PC-9 (cell line): ENCODE measurements at regions not wholly inside any gene's neighbourhood (a gene's known extent, or its start where the extent isn't known, plus 50 kb on each side); places are given as distances from the start of the nearest gene placed in this dataset.

Experiments
- EZH2 ChIP-seq: fragments of 200-600 bp; sonication (generic); IDR thresholded peaks from 2 replicates; pipeline ENCODE4 v1.8.0; 2017; ENCODE audit warnings: antibody characterized with exemption, low read depth
- TF ChIP-seq, protein P1 (sequence below): fragments of 200-600 bp; sonication (generic); conservative IDR thresholded peaks from 2 replicates; pipeline ENCODE4 v1.6.1; 2017; ENCODE audit warnings: mixed run types, antibody characterized with exemption, mild to moderate bottlenecking, moderate library complexity

DNA sequence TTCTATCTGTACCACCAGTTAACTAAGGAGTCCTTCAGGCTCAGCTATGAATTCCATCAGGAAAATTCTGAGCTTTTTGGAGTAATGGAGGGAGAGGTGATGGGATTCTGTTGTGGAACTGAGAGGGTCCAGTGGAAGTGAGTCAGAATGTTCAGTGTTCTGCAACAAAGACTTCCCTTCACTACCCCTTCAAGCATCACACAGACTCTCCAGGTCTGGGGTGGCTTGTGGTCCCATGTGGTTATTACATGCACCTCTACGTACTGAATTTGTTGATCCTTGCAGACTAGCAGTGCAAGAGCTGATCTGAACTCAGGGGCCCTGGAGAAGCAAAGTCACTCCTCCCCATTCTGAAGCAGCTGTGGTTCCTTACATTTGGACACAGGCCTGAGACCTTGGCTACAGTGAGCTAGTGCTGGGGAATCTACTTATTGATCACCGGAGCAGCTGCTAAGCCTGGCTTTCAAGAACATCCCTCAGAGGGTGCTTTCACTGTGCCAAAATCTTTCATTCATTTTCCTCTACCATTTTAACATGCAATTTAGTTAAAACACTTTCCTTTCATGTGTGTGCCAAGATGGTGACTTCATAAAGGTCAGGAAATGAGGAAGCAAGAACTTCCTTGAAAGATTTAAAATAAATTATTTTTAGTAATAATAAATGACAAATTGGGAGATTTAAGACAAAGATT lies 75.0 kb upstream of the TNC start:
- TF ChIP-seq, protein P1, sequence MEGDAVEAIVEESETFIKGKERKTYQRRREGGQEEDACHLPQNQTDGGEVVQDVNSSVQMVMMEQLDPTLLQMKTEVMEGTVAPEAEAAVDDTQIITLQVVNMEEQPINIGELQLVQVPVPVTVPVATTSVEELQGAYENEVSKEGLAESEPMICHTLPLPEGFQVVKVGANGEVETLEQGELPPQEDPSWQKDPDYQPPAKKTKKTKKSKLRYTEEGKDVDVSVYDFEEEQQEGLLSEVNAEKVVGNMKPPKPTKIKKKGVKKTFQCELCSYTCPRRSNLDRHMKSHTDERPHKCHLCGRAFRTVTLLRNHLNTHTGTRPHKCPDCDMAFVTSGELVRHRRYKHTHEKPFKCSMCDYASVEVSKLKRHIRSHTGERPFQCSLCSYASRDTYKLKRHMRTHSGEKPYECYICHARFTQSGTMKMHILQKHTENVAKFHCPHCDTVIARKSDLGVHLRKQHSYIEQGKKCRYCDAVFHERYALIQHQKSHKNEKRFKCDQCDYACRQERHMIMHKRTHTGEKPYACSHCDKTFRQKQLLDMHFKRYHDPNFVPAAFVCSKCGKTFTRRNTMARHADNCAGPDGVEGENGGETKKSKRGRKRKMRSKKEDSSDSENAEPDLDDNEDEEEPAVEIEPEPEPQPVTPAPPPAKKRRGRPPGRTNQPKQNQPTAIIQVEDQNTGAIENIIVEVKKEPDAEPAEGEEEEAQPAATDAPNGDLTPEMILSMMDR, result no peak
- TF ChIP-seq EZH2, result no peak
